B cell (primary cell): ENCODE measurements at regions not wholly inside any gene's neighbourhood (a gene's known extent, or its start where the extent isn't known, plus 50 kb on each side); places are given as distances from the start of the nearest gene placed in this dataset.

Experiments
- ATAC-seq: fragments of 200-7000 bp; cut with Tn5 transposase; one replicate; pipeline ENCODE4 v1.10.0; 2021; ENCODE audit warnings: low read depth, mild to moderate bottlenecking, moderate number of reproducible peaks, moderate library complexity
- CTCF ChIA-PET: fragments of 350-600 bp; sonication (Branson Sonifier 250); formaldehyde crosslinking; loops from one replicate; lab custom pipeline; 2021; ENCODE audit warnings: antibody characterized with exemption, inconsistent platforms; lab: Charles Lee
- POLR2A ChIA-PET: fragments of 350-600 bp; sonication (Branson Sonifier 250); formaldehyde crosslinking; loops from one replicate; lab custom pipeline; 2021; ENCODE audit warnings: antibody characterized with exemption; lab: Charles Lee
- DNase-seq: peaks from one replicate; pipeline ENCODE4 v3.0.0; 2013
- H2AFZ ChIP-seq: 2 replicates; pipeline ENCODE4 v1.6.1; 2012; ENCODE audit warnings: mild to moderate bottlenecking, low read depth, low read length; ENCODE audit not compliant: insufficient read depth, poor library complexity, severe bottlenecking
- H3K27ac ChIP-seq, 2 donors: 1 replicate in 1 of 2; 2 replicates in 1 of 2; pipeline ENCODE4 v1.5.1; 2012 to 2013; ENCODE audit warnings: low read length in 2 of 2, mild to moderate bottlenecking in 2 of 2, moderate library complexity in 1 of 2
- H3K27me3 ChIP-seq, 4 experiments: fragments of 200-600 bp in 1 of 4; sonication (generic) in 1 of 4; replicated peaks in 1 of 4; 1 replicate in 2 of 4; 2 replicates in 2 of 4; pipeline versions ENCODE4 v1.6.1 to v1.7.0; 2013 to 2016; ENCODE audit warnings: low read length in 3 of 4, mild to moderate bottlenecking in 2 of 4, mixed read lengths in 1 of 4, moderate library complexity in 1 of 4; ENCODE audit not compliant: insufficient read depth in 4 of 4, control insufficient read depth in 3 of 4; ENCODE audit errors: control extremely low read depth in 1 of 4
- H3K36me3 ChIP-seq, 2 experiments: replicated peaks in 1 of 2; 1 replicate in 1 of 2; 2 replicates in 1 of 2; pipeline versions ENCODE4 v1.6.1 to v1.7.1; 2013; ENCODE audit warnings: low read length in 1 of 2; ENCODE audit not compliant: insufficient read depth in 2 of 2, control insufficient read depth in 1 of 2; ENCODE audit errors: control extremely low read depth in 1 of 2, extremely low read depth in 1 of 2
- H3K4me1 ChIP-seq, 2 donors: fragments of 200-600 bp in 1 of 2; sonication (generic) in 1 of 2; 1 replicate in 1 of 2; 2 replicates in 1 of 2; pipeline versions ENCODE4 v1.5.1 to v1.6.1; 2013 to 2017; ENCODE audit warnings: low read length in 2 of 2; ENCODE audit not compliant: control insufficient read depth in 2 of 2, insufficient read depth in 2 of 2
- H3K4me2 ChIP-seq: replicated peaks from 2 replicates; pipeline ENCODE3; 2012; ENCODE audit warnings: mild to moderate bottlenecking, low read depth, low read length; ENCODE audit not compliant: poor library complexity, severe bottlenecking
- H3K4me3 ChIP-seq, 5 experiments: fragments of 200-600 bp in 1 of 5; sonication (generic) in 1 of 5; 1 replicate in 3 of 5; 2 replicates in 2 of 5; pipeline versions ENCODE4 v1.5.1 to v1.7.0; 2011 to 2016; ENCODE audit warnings: low read length in 4 of 5, mild to moderate bottlenecking in 4 of 5, low read depth in 2 of 5, control low read depth in 1 of 5, moderate library complexity in 1 of 5; ENCODE audit not compliant: insufficient read depth in 1 of 5; ENCODE audit errors: control extremely low read depth in 1 of 5, extremely low read depth in 1 of 5
- H3K79me2 ChIP-seq: fragments of 200-600 bp; sonication (generic); one replicate; pipeline ENCODE4 v1.6.0; 2016; ENCODE audit warnings: low read length; ENCODE audit not compliant: control insufficient read depth, insufficient read depth
- H3K9ac ChIP-seq: fragments of 200-600 bp; sonication (generic); 2 replicates; pipeline ENCODE4 v1.6.1; 2017; ENCODE audit warnings: mild to moderate bottlenecking, low read length, moderate library complexity
- H3K9me3 ChIP-seq, 3 donors: one replicate each; pipeline versions ENCODE4 v1.6.1 to v1.7.1; 2013; ENCODE audit warnings: low read length in 2 of 3; ENCODE audit not compliant: control insufficient read depth in 2 of 3, insufficient read depth in 1 of 3; ENCODE audit errors: control extremely low read depth in 1 of 3
- H4K20me1 ChIP-seq: 2 replicates; pipeline ENCODE4 v1.6.0; 2012; ENCODE audit warnings: mild to moderate bottlenecking, low read length; ENCODE audit not compliant: insufficient read depth, control insufficient read depth, poor library complexity, severe bottlenecking
- H3K27ac Mint-ChIP-seq: one replicate; pipeline ENCODE4 v1.8.0; 2021; ENCODE audit warnings: mixed read lengths
- H3K27me3 Mint-ChIP-seq: one replicate; pipeline ENCODE4 v1.8.0; 2021; ENCODE audit warnings: mixed read lengths
- H3K4me1 Mint-ChIP-seq: one replicate; pipeline ENCODE4 v1.8.0; 2021; ENCODE audit warnings: mixed read lengths
- H3K4me3 Mint-ChIP-seq: one replicate; pipeline ENCODE4 v1.8.0; 2021; ENCODE audit warnings: mixed read lengths
- H3K9me3 Mint-ChIP-seq: one replicate; pipeline ENCODE4 v1.8.0; 2022; ENCODE audit warnings: mixed read lengths; ENCODE audit not compliant: insufficient read depth
- EZH2 ChIP-seq: IDR thresholded peaks from 2 replicates; pipeline ENCODE4 v1.6.1; 2012; ENCODE audit warnings: borderline replicate concordance, low read depth, mild to moderate bottlenecking, moderate library complexity, low read length; ENCODE audit not compliant: insufficient read depth, poor library complexity, severe bottlenecking
- WGBS: methylation state at CpG from one replicate; pipeline ENCODE4 v1.1.5; 2013; ENCODE audit warnings: missing lambda C conversion rate; ENCODE audit not compliant: insufficient coverage; 5-methylcytosine and 5-hydroxymethylcytosine counted together
- intact Hi-C: fragments of 100-400 bp; cut with micrococcal nuclease; formaldehyde crosslinking; loops from one replicate; pipeline ENCODE4 v1.10.0; 2022
- TF ChIP-seq, protein P1 (sequence below): fragments of 200-600 bp; IDR thresholded peaks from one replicate; pipeline ENCODE4 v1.8.0; 2022; ENCODE audit warnings: antibody characterized with exemption, mild to moderate bottlenecking

DNA sequence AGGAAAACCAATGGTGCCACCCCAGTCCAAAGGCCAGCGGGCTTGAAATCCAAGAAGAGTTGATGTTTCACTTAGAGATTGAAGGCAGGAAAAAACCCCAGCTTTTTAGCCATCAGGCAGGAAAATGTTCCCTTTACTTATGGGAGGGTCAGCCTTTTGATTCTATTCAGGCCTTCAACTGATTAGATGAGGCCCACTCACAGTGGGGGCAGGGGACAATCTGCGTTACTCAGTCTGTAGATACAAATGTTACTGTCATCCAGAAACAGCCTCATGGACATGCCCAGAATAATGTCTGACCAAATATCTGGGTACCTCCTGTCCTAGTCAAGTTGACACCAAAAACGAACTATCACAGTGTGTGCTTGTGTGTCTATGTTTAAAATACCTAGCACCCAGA lies 121.2 kb upstream of the KCNQ5 start:
- intact Hi-C loops: no loop called here
- H3K9me3 Mint-ChIP-seq: no peaks in the 10 kb centered on the region
- Histone ChIP-seq H3K9ac (no peak overlapping the region), H3K4me3 (no peak overlapping the region), H3K4me2 (no peak overlapping the region), H3K4me1 (no peaks in the 10 kb centered on the region), H2AFZ (no peak overlapping the region), H3K27me3 (peaks cover 0 to 7% (median 3%) of the 10 kb centered on the region in 4 experiments), H3K27ac (no peak overlapping the region), H3K36me3 (no peaks in the 10 kb centered on the region), H3K79me2 (no peaks in the 10 kb centered on the region), H3K9me3 (no peaks in the 10 kb centered on the region), H4K20me1 (no peaks in the 10 kb centered on the region)
- H3K27me3 Mint-ChIP-seq: peaks cover 32% of the 10 kb centered on the region
- ATAC-seq (no peak), DNase-seq (no peak)
- H3K27ac Mint-ChIP-seq: no peak overlapping the region
- no peaks in the 10 kb centered on the region for H3K4me1 Mint-ChIP-seq
- H3K4me3 Mint-ChIP-seq: no peak overlapping the region
- POLR2A ChIA-PET: no interaction called here
- no CpG with 5 or more reads among the region's 3 CpGs for WGBS
- CTCF ChIA-PET: no interaction called here
- TF ChIP-seq, protein P1, sequence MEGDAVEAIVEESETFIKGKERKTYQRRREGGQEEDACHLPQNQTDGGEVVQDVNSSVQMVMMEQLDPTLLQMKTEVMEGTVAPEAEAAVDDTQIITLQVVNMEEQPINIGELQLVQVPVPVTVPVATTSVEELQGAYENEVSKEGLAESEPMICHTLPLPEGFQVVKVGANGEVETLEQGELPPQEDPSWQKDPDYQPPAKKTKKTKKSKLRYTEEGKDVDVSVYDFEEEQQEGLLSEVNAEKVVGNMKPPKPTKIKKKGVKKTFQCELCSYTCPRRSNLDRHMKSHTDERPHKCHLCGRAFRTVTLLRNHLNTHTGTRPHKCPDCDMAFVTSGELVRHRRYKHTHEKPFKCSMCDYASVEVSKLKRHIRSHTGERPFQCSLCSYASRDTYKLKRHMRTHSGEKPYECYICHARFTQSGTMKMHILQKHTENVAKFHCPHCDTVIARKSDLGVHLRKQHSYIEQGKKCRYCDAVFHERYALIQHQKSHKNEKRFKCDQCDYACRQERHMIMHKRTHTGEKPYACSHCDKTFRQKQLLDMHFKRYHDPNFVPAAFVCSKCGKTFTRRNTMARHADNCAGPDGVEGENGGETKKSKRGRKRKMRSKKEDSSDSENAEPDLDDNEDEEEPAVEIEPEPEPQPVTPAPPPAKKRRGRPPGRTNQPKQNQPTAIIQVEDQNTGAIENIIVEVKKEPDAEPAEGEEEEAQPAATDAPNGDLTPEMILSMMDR: no peak
- no peak for TF ChIP-seq EZH2

DNA sequence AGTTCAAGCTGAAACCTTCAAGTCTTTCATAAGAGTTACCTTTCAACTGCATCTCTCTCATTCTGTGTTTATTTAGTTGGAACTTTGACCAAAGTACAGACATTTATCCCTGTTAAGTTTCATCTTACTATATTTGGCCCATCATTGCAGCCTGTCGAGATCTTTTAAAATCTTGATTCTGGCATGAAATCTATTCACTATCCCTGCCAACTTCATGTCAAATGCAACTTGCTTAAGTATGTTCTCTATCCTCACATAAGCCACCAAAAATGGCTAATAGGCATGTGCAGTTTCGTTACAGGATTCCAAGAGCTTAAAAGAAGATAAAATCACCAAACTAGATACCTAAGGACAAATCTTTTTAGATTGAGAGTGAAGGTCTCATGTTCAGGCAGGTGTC lies 117.5 kb upstream of the KCNQ5 start:
- H3K4me1 ChIP-seq: no peaks in the 10 kb centered on the region
- no CpG with 5 or more reads among the region's 2 CpGs for WGBS
- no peak overlapping the region for H3K4me3 ChIP-seq
- H3K9ac ChIP-seq: no peak overlapping the region
- ATAC-seq: no peak
- no peaks in the 10 kb centered on the region for H3K4me1 Mint-ChIP-seq
- H2AFZ ChIP-seq: no peak overlapping the region
- H3K36me3 ChIP-seq: no peaks in the 10 kb centered on the region
- H3K27ac Mint-ChIP-seq: no peak overlapping the region
- DNase-seq: no peak
- no peak overlapping the region for H3K4me3 Mint-ChIP-seq
- H3K79me2 ChIP-seq: no peaks in the 10 kb centered on the region
- ChIA-PET CTCF (no interaction called here), POLR2A (no interaction called here)
- no peak overlapping the region for H3K4me2 ChIP-seq
- no peaks in the 10 kb centered on the region for H3K9me3 Mint-ChIP-seq
- TF ChIP-seq, protein P1: no peak
- H4K20me1 ChIP-seq: no peaks in the 10 kb centered on the region
- no peaks in the 10 kb centered on the region for H3K9me3 ChIP-seq
- H3K27me3 Mint-ChIP-seq: peaks cover 20% of the 10 kb centered on the region
- no peak overlapping the region for H3K27ac ChIP-seq
- peaks cover 0 to 2% (median 0%) of the 10 kb centered on the region in 4 experiments for H3K27me3 ChIP-seq
- intact Hi-C loops: no loop called here
